ENCODE measurements at regions not wholly inside any gene's neighbourhood (a gene's known extent, or its start where the extent isn't known, plus 50 kb on each side); places are given as distances from the start of the nearest gene placed in this dataset.

- BruUV-seq (replicated peaks), result no TSS peak
- H2AK5ac ChIP-seq (ENCODE audit: low read depth, low read length), result no peak overlapping the region
- dilution Hi-C loops (cut with HindIII; ENCODE audit: low sequenced_read_pairs, unreplicated experiment) (no loop called here), in situ Hi-C loops (cut with MboI; ENCODE audit: low sequenced_read_pairs) (no loop called here), intact Hi-C loops (cut with micrococcal nuclease) (no loop called here)
- no peak overlapping the region for H2BK5ac ChIP-seq (ENCODE audit: low read depth, low read length, poor library complexity, severe bottlenecking)
- H3K14ac ChIP-seq (replicated peaks; ENCODE audit: low read depth, low read length), result no peak overlapping the region
- H3K4me1 ChIP-seq (ENCODE audit: control insufficient read depth, insufficient read depth, low read length), result peaks cover 3% of the 10 kb centered on the region; the same call in 1 of the 2 replicates
- no peaks in the 10 kb centered on the region for H3K36me3 ChIP-seq (ENCODE audit: control insufficient read depth, insufficient read depth, low read length)
- H3K79me1 ChIP-seq (ENCODE audit: low read depth in 1 of 2, low read length in 2 of 2), result no peaks in the 10 kb centered on the region
- DNase-seq (no peak), ATAC-seq (ENCODE audit: low read depth) (no peak)
- no peaks in the 10 kb centered on the region for H3K9me3 ChIP-seq (ENCODE audit: control insufficient read depth, insufficient read depth, low read length)
- H2BK120ac ChIP-seq (ENCODE audit: low read depth, low read length), result no peak overlapping the region
- peaks cover 2% of the 10 kb centered on the region; the same call in 1 of the 2 replicates for H3K27me3 ChIP-seq (ENCODE audit: control insufficient read depth, insufficient read depth, low read length)
- H3K27ac ChIP-seq (ENCODE audit: insufficient read depth, low read length), result no peak overlapping the region
- no CpG with 5 or more reads among the region's 3 CpGs for WGBS, 2 experiments (ENCODE audit: extremely low coverage in 2 of 2, insufficient read length in 1 of 2)
- no peak overlapping the region for H2BK20ac ChIP-seq (ENCODE audit: low read depth, low read length)
- H4K5ac ChIP-seq (ENCODE audit: low read depth, low read length), result no peak overlapping the region
- no peak overlapping the region for H2AK9ac ChIP-seq (replicated peaks; ENCODE audit: low read depth, low read length, poor library complexity)
- 0 out of 2 replicates have a peak, but pooled peaks cover 2% of the 10 kb centered on the region for H3K9me1 ChIP-seq (ENCODE audit: insufficient read depth, low read length)
- no peak overlapping the region for H3K23ac ChIP-seq (ENCODE audit: low read depth, low read length)
- no peak overlapping the region for H3K4me2 ChIP-seq (ENCODE audit: low read depth, low read length)
- H4K8ac ChIP-seq (ENCODE audit: low read depth in 2 of 2, low read length in 2 of 2), result no peak overlapping the region
- CTCF ChIA-PET, result interaction anchor here (0.6 to 0.9 kb wide), 2 partner anchors 9 to 915 kb away, joined by 3 to 4 read pairs; no protein-coding TSS in a partner anchor
- POLR2A ChIA-PET (ENCODE audit: unreplicated experiment), result interaction anchor here (0.5 to 0.6 kb wide), 2 partner anchors 39 to 153 kb away, joined by 12 to 17 read pairs; no protein-coding TSS in a partner anchor
- H3K56ac ChIP-seq (ENCODE audit: extremely low read depth, insufficient read depth, low read length), result no peak overlapping the region
- no peak overlapping the region for H3K4me3 ChIP-seq (ENCODE audit: insufficient read depth, low read depth, low read length)
- H4K20me1 ChIP-seq (ENCODE audit: insufficient read depth, low read length), result no peaks in the 10 kb centered on the region
- no peak overlapping the region for H3K18ac ChIP-seq (ENCODE audit: low read depth, low read length)
- H2BK15ac ChIP-seq (ENCODE audit: low read depth, low read length), result no peak overlapping the region
- no peak overlapping the region for H3K4ac ChIP-seq (ENCODE audit: low read depth, low read length)
- no peak for TF ChIP-seq POLR2A (IDR thresholded peaks at IDR 0.05; ENCODE audit: low read depth, low read length)
- TF ChIP-seq USF2 (IDR thresholded peaks at IDR 0.05; ENCODE audit: low read depth, low read length), result no peak
- TF ChIP-seq BHLHE40 (IDR thresholded peaks at IDR 0.05; ENCODE audit: low read depth, low read length), result no peak
- TF ChIP-seq RAD21 (IDR thresholded peaks at IDR 0.05; ENCODE audit: low read length), result no peak
- TF ChIP-seq, protein P1, sequence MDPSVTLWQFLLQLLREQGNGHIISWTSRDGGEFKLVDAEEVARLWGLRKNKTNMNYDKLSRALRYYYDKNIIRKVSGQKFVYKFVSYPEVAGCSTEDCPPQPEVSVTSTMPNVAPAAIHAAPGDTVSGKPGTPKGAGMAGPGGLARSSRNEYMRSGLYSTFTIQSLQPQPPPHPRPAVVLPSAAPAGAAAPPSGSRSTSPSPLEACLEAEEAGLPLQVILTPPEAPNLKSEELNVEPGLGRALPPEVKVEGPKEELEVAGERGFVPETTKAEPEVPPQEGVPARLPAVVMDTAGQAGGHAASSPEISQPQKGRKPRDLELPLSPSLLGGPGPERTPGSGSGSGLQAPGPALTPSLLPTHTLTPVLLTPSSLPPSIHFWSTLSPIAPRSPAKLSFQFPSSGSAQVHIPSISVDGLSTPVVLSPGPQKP (IDR thresholded peaks at IDR 0.05; ENCODE audit: borderline replicate concordance, low read depth, low read length), result no peak
- TF ChIP-seq RFX5 (IDR thresholded peaks at IDR 0.05; ENCODE audit: low read depth, low read length), result no peak
- no peak for TF ChIP-seq MAZ (IDR thresholded peaks at IDR 0.05; ENCODE audit: borderline replicate concordance, low read depth, low read length)
- no peak for TF ChIP-seq MXI1 (IDR thresholded peaks at IDR 0.05; ENCODE audit: borderline replicate concordance, low read depth, low read length)
- no peak for TF ChIP-seq CEBPB (IDR thresholded peaks at IDR 0.05; ENCODE audit: low read depth, low read length)
- TF ChIP-seq SMC3 (IDR thresholded peaks at IDR 0.05; ENCODE audit: low read depth, low read length), result no peak
- no peak for TF ChIP-seq CHD1 (IDR thresholded peaks at IDR 0.05; ENCODE audit: low read depth, low read length)
- no peak overlapping the region for H2AFZ ChIP-seq (replicated peaks; ENCODE audit: low read length, poor library complexity)
- no peak overlapping the region for H4K91ac ChIP-seq (ENCODE audit: insufficient read depth, low read depth, low read length)
- H3K9ac ChIP-seq (ENCODE audit: low read depth, low read length), result no peak overlapping the region
Measured at GRCh38 chr9:107650995-107651394, 161.4 kb upstream of the KLF4 start.
